ENCODE measurements at regions not wholly inside any gene's neighbourhood (a gene's known extent, or its start where the extent isn't known, plus 50 kb on each side); places are given as distances from the start of the nearest gene placed in this dataset.

- no peak for DNase-seq (ENCODE audit: low read depth)
- TF ChIP-seq CTCF (IDR thresholded peaks at IDR 0.05; ENCODE audit: low read depth, low read length, missing control alignments) = no peak
- H3K4me3 ChIP-seq (ENCODE audit: low read depth, low read length) = no peak overlapping the region
Measured at GRCh38 chr13:55062662-55063061, 2034.0 kb downstream of the OLFM4 start.

GRCh38 chr13:55067946-55068345, 2039.3 kb downstream of the OLFM4 start:
- DNase-seq (ENCODE audit: low read depth) = no peak
- no peak for TF ChIP-seq CTCF (IDR thresholded peaks at IDR 0.05; ENCODE audit: low read depth, low read length, missing control alignments)
- no peak overlapping the region for H3K4me3 ChIP-seq (ENCODE audit: low read depth, low read length)

- no peak overlapping the region for H3K4me3 ChIP-seq (ENCODE audit: low read depth, low read length)
- DNase-seq (ENCODE audit: low read depth) = no peak
- no peak for TF ChIP-seq CTCF (IDR thresholded peaks at IDR 0.05; ENCODE audit: low read depth, low read length, missing control alignments)
Measured at GRCh38 chr13:55069746-55070145, 2041.1 kb downstream of the OLFM4 start.

GRCh38 chr13:55073000-55073399, 2044.4 kb downstream of the OLFM4 start:
- DNase-seq (ENCODE audit: low read depth) = no peak
- TF ChIP-seq CTCF (IDR thresholded peaks at IDR 0.05; ENCODE audit: low read depth, low read length, missing control alignments) = no peak
- H3K4me3 ChIP-seq (ENCODE audit: low read depth, low read length) = no peak overlapping the region

- no peak overlapping the region for H3K4me3 ChIP-seq (ENCODE audit: low read depth, low read length)
- no peak for TF ChIP-seq CTCF (IDR thresholded peaks at IDR 0.05; ENCODE audit: low read depth, low read length, missing control alignments)
- DNase-seq (ENCODE audit: low read depth) = no peak
Measured at GRCh38 chr13:55084630-55085029, 2056.0 kb downstream of the OLFM4 start.

GRCh38 chr13:55087085-55087484, 2053.6 kb upstream of the PRR20A start:
- no peak for TF ChIP-seq CTCF (IDR thresholded peaks at IDR 0.05; ENCODE audit: low read depth, low read length, missing control alignments)
- DNase-seq (ENCODE audit: low read depth) = no peak

GRCh38 chr13:55090612-55091011, 2050.1 kb upstream of the PRR20A start:
- no peak overlapping the region for H3K4me3 ChIP-seq (ENCODE audit: low read depth, low read length)
- no peak for TF ChIP-seq CTCF (IDR thresholded peaks at IDR 0.05; ENCODE audit: low read depth, low read length, missing control alignments)
- DNase-seq (ENCODE audit: low read depth) = no peak

More at GRCh38 chr13:55087085-55087484, 2053.6 kb upstream of the PRR20A start:
- no peak overlapping the region for H3K4me3 ChIP-seq (ENCODE audit: low read depth, low read length)
